GM12892 (cell line): ENCODE measurements at regions not wholly inside any gene's neighbourhood (a gene's known extent, or its start where the extent isn't known, plus 50 kb on each side); places are given as distances from the start of the nearest gene placed in this dataset.

Experiments used
- POLR2A ChIP-seq: IDR thresholded peaks from 2 replicates; pipeline ENCODE4 v1.6.1; 2011; ENCODE audit warnings: low read depth, low read length, control low read depth
- POLR2AphosphoS5 ChIP-seq: IDR thresholded peaks from 2 replicates; pipeline ENCODE4 v1.6.1; 2011; ENCODE audit warnings: low read depth, low read length, control low read depth

DNA sequence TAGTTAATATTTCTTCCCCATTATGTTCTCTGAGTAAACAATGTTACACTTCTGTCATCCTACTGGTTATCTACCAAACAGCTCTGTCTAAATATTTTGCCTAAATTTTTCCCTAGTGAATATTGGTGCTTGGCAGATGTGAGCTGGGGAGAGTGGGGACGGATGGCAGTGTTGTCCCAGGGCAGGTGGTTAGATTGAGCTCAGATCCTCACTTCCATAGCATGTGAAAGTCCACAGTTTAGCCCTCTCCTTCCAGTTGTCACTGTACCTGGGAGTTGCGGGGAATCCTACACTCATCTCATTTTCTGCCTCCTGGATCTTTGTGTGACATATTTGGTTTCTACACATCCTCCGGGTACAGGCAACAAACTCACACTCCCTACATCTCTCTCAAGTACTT lies 484.9 kb downstream of the EPM2A start:
- TF ChIP-seq POLR2A (no peak), POLR2AphosphoS5 (no peak)
